ENCODE measurements at regions not wholly inside any gene's neighbourhood (a gene's known extent, or its start where the extent isn't known, plus 50 kb on each side); places are given as distances from the start of the nearest gene placed in this dataset.

GRCh38 chr3:144670571-144670970 is 698.9 kb downstream of the DIPK2A start:
- Mint-ChIP-seq H3K4me1 (no peaks in the 10 kb centered on the region), H3K27ac (no peak overlapping the region), H3K9me3 (peaks cover 14 to 17% of the 10 kb centered on the region in 2 experiments), H3K27me3 (ENCODE audit: low read depth) (no peaks in the 10 kb centered on the region; the same call in 1 of the 2 replicates), H3K4me3 (no peak overlapping the region), H3K36me3 (ENCODE audit: insufficient read depth in 1 of 3, low read depth in 3 of 3) (peaks cover 10 to 17% (median 12%) of the 10 kb centered on the region in 3 experiments)
- no CpG with 5 or more reads among the region's 3 CpGs for WGBS (ENCODE audit: extremely low coverage, insufficient read length, low lambda C conversion rate)
- Histone ChIP-seq H2BK20ac (ENCODE audit: low read depth, low read length, poor library complexity, severe bottlenecking) (no peak overlapping the region), H3K4me2 (ENCODE audit: insufficient read depth, insufficient read length, low read length) (no peak overlapping the region), H4K20me1 (ENCODE audit: control insufficient read depth, insufficient read depth, insufficient read length) (no peaks in the 10 kb centered on the region), H3K4me1 (ENCODE audit: insufficient read depth, low read length) (no peaks in the 10 kb centered on the region), H2AK5ac (ENCODE audit: insufficient read length, low read length) (no peak overlapping the region), H3K27me3 (ENCODE audit: insufficient read depth, low read length) (no peaks in the 10 kb centered on the region), H3K79me2 (ENCODE audit: insufficient read depth, low read length) (no peaks in the 10 kb centered on the region), H3K23me2 (ENCODE audit: insufficient read length, low read depth, low read length, poor library complexity, severe bottlenecking) (no peaks in the 10 kb centered on the region), H3K56ac (ENCODE audit: insufficient read length, low read depth, low read length) (no peak overlapping the region), H2AFZ (ENCODE audit: low read length) (no peak overlapping the region), H3K4ac (ENCODE audit: low read depth, low read length) (no peak overlapping the region), H3K9me3 (ENCODE audit: control insufficient read depth, low read depth, low read length) (peaks cover 9% of the 10 kb centered on the region), H4K91ac (ENCODE audit: insufficient read length, low read depth, low read length) (no peak overlapping the region), H2BK12ac (ENCODE audit: insufficient read length, low read depth, low read length) (no peak overlapping the region), H3K79me1 (ENCODE audit: insufficient read depth, low read depth, low read length, poor library complexity, severe bottlenecking) (no peaks in the 10 kb centered on the region), H2BK5ac (ENCODE audit: insufficient read length, low read length) (no peak overlapping the region), H3T11ph (ENCODE audit: low read length) (no peak overlapping the region), H3K23ac (ENCODE audit: insufficient read length, low read depth, low read length) (no peak overlapping the region), H3K14ac (ENCODE audit: insufficient read depth, low read length) (no peak overlapping the region), H2BK120ac (ENCODE audit: low read depth, low read length, poor library complexity, severe bottlenecking) (no peak overlapping the region), H3K18ac (ENCODE audit: insufficient read length, low read depth, low read length) (no peak overlapping the region), H4K8ac (replicated peaks; ENCODE audit: insufficient read length, low read depth, low read length) (no peak overlapping the region), H4K5ac (ENCODE audit: insufficient read length, low read depth, low read length) (no peak overlapping the region), H3K9ac (ENCODE audit: extremely low read depth, insufficient read length, low read length) (no peak overlapping the region), H3K27ac (ENCODE audit: insufficient read length, low read depth, low read length) (no peak overlapping the region), H2BK15ac (ENCODE audit: low read depth, low read length) (no peak overlapping the region)
- TF ChIP-seq, protein P1, sequence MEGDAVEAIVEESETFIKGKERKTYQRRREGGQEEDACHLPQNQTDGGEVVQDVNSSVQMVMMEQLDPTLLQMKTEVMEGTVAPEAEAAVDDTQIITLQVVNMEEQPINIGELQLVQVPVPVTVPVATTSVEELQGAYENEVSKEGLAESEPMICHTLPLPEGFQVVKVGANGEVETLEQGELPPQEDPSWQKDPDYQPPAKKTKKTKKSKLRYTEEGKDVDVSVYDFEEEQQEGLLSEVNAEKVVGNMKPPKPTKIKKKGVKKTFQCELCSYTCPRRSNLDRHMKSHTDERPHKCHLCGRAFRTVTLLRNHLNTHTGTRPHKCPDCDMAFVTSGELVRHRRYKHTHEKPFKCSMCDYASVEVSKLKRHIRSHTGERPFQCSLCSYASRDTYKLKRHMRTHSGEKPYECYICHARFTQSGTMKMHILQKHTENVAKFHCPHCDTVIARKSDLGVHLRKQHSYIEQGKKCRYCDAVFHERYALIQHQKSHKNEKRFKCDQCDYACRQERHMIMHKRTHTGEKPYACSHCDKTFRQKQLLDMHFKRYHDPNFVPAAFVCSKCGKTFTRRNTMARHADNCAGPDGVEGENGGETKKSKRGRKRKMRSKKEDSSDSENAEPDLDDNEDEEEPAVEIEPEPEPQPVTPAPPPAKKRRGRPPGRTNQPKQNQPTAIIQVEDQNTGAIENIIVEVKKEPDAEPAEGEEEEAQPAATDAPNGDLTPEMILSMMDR (conservative IDR thresholded peaks at IDR 0.05), result no peak
- DNase-seq, result no peak

Data from H9 (cell line).